ENCODE measurements at regions not wholly inside any gene's neighbourhood (a gene's known extent, or its start where the extent isn't known, plus 50 kb on each side); places are given as distances from the start of the nearest gene placed in this dataset.

DNA sequence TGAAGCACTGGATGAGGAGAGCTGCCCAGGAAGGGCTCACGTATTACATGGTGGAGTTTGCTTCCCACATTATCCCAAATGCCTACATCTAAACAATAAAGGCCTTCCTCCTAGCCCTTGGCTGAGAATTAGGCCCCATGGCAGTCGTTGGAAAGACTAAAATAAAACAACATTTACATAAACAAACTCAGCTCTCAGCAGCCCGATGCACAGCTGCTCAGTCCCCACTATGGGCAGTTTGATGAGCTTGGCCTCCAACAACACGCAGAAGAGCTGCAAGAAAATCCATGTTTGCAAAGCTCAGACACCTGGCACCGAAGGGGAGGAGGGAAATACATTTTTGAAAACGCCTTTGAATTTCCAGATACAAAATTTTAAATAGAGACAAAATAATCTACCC, 352.4 kb downstream of the EIPR1 start:
- no peak overlapping the region for H3K27ac ChIP-seq
- intact Hi-C loops (cut with DNase I): no loop called here
- H3K4me1 ChIP-seq: no peaks in the 10 kb centered on the region
- no peaks in the 10 kb centered on the region for H3K9me3 ChIP-seq
- no peak for DNase-seq (ENCODE audit: low spot score in 2 of 2)
- no peaks in the 10 kb centered on the region for H3K36me3 ChIP-seq
- H3K27me3 ChIP-seq: no peaks in the 10 kb centered on the region
- TF ChIP-seq, protein P1, sequence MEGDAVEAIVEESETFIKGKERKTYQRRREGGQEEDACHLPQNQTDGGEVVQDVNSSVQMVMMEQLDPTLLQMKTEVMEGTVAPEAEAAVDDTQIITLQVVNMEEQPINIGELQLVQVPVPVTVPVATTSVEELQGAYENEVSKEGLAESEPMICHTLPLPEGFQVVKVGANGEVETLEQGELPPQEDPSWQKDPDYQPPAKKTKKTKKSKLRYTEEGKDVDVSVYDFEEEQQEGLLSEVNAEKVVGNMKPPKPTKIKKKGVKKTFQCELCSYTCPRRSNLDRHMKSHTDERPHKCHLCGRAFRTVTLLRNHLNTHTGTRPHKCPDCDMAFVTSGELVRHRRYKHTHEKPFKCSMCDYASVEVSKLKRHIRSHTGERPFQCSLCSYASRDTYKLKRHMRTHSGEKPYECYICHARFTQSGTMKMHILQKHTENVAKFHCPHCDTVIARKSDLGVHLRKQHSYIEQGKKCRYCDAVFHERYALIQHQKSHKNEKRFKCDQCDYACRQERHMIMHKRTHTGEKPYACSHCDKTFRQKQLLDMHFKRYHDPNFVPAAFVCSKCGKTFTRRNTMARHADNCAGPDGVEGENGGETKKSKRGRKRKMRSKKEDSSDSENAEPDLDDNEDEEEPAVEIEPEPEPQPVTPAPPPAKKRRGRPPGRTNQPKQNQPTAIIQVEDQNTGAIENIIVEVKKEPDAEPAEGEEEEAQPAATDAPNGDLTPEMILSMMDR (IDR thresholded peaks at IDR 0.05): no peak
- no peak overlapping the region for H3K4me3 ChIP-seq

DNA sequence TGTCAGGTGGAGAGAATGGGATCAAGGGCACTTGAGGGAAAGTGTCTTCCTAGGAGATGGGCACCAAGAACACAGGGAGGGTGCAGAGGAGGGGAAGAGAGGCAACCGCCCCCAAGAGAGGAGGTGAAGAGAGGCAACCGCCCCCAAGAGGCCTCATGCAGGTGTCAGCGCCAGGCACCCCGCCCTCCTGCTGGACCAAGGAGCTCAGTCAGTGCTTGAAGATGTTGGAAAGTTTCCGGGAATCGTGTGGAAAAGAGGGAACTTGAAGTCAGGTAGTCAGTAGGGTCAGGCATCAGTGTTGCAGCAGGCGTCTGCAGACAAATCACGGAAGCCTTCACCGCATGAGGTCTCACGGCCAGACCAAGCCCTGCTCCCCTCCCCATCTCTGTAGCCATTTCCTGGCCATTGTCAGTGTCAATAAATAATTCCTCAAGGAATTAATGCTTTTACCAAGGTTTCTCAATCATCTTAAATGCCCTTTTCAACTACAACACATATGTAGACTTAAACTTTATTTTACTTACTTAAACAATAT, 353.1 kb downstream of the EIPR1 start:
- intact Hi-C loops (cut with DNase I): no loop called here
- H3K27ac ChIP-seq: no peak overlapping the region
- no peaks in the 10 kb centered on the region for H3K27me3 ChIP-seq
- TF ChIP-seq, protein P1 (IDR thresholded peaks at IDR 0.05): no peak
- no peaks in the 10 kb centered on the region for H3K9me3 ChIP-seq
- H3K4me3 ChIP-seq: no peak overlapping the region
- no peaks in the 10 kb centered on the region for H3K36me3 ChIP-seq
- no peak for DNase-seq (ENCODE audit: low spot score in 2 of 2)
- H3K4me1 ChIP-seq: no peaks in the 10 kb centered on the region

DNA sequence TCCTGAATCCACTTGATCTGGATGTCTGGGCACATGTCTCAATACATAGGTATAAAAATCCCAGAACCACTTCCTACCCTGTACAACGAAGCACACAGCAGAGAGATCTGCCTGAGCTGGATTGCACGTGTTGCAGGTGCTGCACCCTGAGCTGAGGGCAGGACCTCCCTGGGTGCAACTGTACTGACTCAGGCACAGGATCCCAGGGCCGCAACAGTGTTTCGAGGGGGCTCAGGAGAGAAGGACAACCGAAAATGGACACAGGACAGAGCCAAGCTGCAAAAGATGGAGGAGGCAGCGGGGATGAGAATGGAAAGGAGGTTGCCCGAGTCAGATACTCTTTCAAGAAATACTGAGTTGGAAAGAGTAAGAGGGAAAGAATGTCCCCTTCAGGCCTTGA, 354.1 kb downstream of the EIPR1 start:
- TF ChIP-seq, protein P1 (IDR thresholded peaks at IDR 0.05): no peak
- H3K36me3 ChIP-seq: no peaks in the 10 kb centered on the region
- DNase-seq (ENCODE audit: low spot score in 2 of 2): no peak
- H3K27ac ChIP-seq: no peak overlapping the region
- H3K9me3 ChIP-seq: no peaks in the 10 kb centered on the region
- H3K4me3 ChIP-seq: no peak overlapping the region
- no peaks in the 10 kb centered on the region for H3K4me1 ChIP-seq
- intact Hi-C loops (cut with DNase I): no loop called here
- H3K27me3 ChIP-seq: no peaks in the 10 kb centered on the region

DNA sequence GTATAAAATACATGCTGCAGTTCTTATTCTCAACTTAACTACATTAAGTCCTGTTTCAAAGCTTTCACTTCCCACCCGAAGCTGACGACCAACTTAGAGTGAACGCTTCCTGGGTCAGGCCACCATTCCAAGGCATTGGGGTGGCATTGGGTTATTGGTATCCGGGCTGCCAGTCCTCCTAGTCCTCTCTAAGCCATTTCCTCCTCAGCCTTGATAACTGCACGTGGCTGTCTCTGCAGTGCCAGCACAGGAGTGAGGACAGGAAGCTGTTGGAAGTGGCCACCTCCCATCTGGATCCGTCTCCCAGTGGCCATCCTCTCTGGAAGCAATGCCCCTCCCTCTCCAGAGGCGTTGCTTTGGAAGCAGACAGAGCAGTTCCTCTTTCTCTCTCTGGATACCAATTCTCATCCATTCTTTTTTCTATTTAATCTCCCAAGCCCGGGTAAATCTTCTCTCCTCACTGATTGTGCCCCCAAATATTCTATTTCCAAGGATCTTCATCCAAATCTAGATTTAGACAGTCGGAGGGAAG, 354.7 kb downstream of the EIPR1 start:
- Histone ChIP-seq H3K36me3 (no peaks in the 10 kb centered on the region), H3K27ac (no peak overlapping the region), H3K27me3 (no peaks in the 10 kb centered on the region), H3K9me3 (no peaks in the 10 kb centered on the region), H3K4me1 (no peaks in the 10 kb centered on the region), H3K4me3 (no peak overlapping the region)
- TF ChIP-seq, protein P1 (IDR thresholded peaks at IDR 0.05): no peak
- DNase-seq (ENCODE audit: low spot score in 2 of 2): no peak
- intact Hi-C loops (cut with DNase I): no loop called here

DNA sequence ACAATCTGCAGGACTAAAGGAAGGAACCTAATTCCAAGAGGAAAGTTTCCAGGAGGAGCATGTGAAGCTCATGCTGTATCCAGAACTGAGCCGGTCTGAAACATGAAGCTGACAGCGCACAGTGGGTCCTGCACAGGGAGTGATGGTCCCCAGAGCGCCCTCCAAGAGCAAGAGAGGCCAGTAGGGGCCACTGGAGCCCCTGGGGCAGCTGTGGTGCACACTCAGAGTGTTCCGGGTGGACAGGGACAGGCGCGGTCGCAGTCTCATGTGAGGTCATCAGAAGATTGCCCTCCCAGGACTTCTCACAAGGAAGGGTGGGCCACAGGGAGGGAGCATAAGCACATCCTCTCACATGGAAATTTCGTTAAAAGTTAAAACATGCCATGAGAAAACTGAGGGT, 355.9 kb downstream of the EIPR1 start:
- no peak for DNase-seq (ENCODE audit: low spot score in 2 of 2)
- Histone ChIP-seq H3K36me3 (no peaks in the 10 kb centered on the region), H3K27ac (no peak overlapping the region), H3K27me3 (no peaks in the 10 kb centered on the region), H3K4me1 (no peaks in the 10 kb centered on the region), H3K4me3 (no peak overlapping the region), H3K9me3 (peaks cover 0 to 5% of the 10 kb centered on the region in 2 donors)
- TF ChIP-seq, protein P1 (IDR thresholded peaks at IDR 0.05): no peak
- intact Hi-C loops (cut with DNase I): no loop called here

DNA sequence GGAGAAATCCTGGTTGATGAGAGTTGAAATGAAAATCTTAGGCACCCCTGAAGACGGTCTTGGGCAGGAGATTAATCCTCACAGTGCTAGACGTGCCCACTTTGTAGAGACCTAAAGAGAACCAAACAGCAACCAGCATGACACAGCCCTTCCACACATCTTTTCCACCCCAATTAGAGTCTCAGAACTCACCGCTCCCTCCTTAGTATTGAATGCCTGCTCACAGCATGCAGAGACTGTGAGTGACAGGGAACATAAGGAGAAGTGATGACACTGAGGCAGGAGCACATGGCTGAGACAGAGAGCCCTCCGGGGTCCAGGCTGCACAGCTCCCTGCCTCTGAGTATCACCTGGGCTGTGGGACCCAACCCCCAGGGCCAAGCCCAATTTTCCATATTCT, 367.6 kb downstream of the EIPR1 start:
- H3K27ac ChIP-seq: no peak overlapping the region
- no peaks in the 10 kb centered on the region for H3K4me1 ChIP-seq
- H3K36me3 ChIP-seq: no peaks in the 10 kb centered on the region
- peaks cover 0 to 9% of the 10 kb centered on the region in 2 donors for H3K9me3 ChIP-seq
- no peaks in the 10 kb centered on the region for H3K27me3 ChIP-seq
- no peak overlapping the region for H3K4me3 ChIP-seq
- DNase-seq (ENCODE audit: low spot score in 2 of 2): no peak
- intact Hi-C loops (cut with DNase I): no loop called here
- TF ChIP-seq, protein P1 (IDR thresholded peaks at IDR 0.05): no peak
